Activated CD4-positive, alpha-beta memory T cell treated with anti-CD3 and anti-CD28 coated beads for 36 hours (primary cell): ENCODE measurements at regions not wholly inside any gene's neighbourhood (a gene's known extent, or its start where the extent isn't known, plus 50 kb on each side); places are given as distances from the start of the nearest gene placed in this dataset.
"Not testable (repeated sequence)": the region's sequence is repeated elsewhere in the genome, so short reads cannot be mapped to it uniquely, and the experiment has no call there.

Experiments
- CTCF ChIA-PET: fragments of 350-600 bp; sonication (Branson Sonifier 250); formaldehyde crosslinking; loops from one replicate; lab custom pipeline; 2021; ENCODE audit warnings: antibody characterized with exemption, inconsistent platforms; lab: Charles Lee
- POLR2A ChIA-PET: fragments of 350-600 bp; sonication (Branson Sonifier 250); formaldehyde crosslinking; loops from one replicate; lab custom pipeline; 2021; ENCODE audit warnings: antibody characterized with exemption; lab: Charles Lee
- DNase-seq: peaks from one replicate; pipeline ENCODE4 v3.0.0-alpha.2; 2020
- H3K27ac Mint-ChIP-seq: one replicate; pipeline ENCODE4 v1.8.0; 2021; ENCODE audit warnings: mixed read lengths
- H3K27me3 Mint-ChIP-seq: one replicate; pipeline ENCODE4 v1.8.0; 2021; ENCODE audit warnings: mixed read lengths
- H3K36me3 Mint-ChIP-seq: one replicate; pipeline ENCODE4 v1.8.0; 2021; ENCODE audit warnings: mixed read lengths
- H3K4me1 Mint-ChIP-seq: one replicate; pipeline ENCODE4 v1.8.0; 2021; ENCODE audit warnings: low read depth, mixed read lengths
- H3K4me3 Mint-ChIP-seq: one replicate; pipeline ENCODE4 v1.8.0; 2021; ENCODE audit warnings: mild to moderate bottlenecking, mixed read lengths
- H3K9me3 Mint-ChIP-seq: one replicate; pipeline ENCODE4 v1.8.0; 2021; ENCODE audit warnings: mixed read lengths
- intact Hi-C: fragments of 100-400 bp; cut with micrococcal nuclease; formaldehyde crosslinking; loops from one replicate; pipeline ENCODE4 v1.15.1; 2023

GRCh38 chr2:8610775-8611174 is 71.1 kb upstream of the ID2 start:
- H3K4me3 Mint-ChIP-seq, DNase-seq, intact Hi-C loops, POLR2A ChIA-PET, H3K36me3 Mint-ChIP-seq, H3K27ac Mint-ChIP-seq, H3K9me3 Mint-ChIP-seq, H3K27me3 Mint-ChIP-seq: not testable (repeated sequence)
- peaks cover 33% of the 10 kb centered on the region for H3K4me1 Mint-ChIP-seq
- CTCF ChIA-PET = interaction anchor here (0.6 kb wide), 1 partner anchor 823 kb away, joined by 3 read pairs; no protein-coding TSS in a partner anchor

GRCh38 chr2:8611246-8611645 is 70.6 kb upstream of the ID2 start:
- Mint-ChIP-seq H3K9me3 (peaks cover 9% of the 10 kb centered on the region), H3K27me3 (no peaks in the 10 kb centered on the region), H3K27ac (no peak overlapping the region), H3K4me1 (peaks cover 30% of the 10 kb centered on the region), H3K4me3 (no peak overlapping the region), H3K36me3 (no peaks in the 10 kb centered on the region)
- no peak for DNase-seq
- intact Hi-C loops = no loop called here
- ChIA-PET POLR2A (no interaction called here), CTCF (no interaction called here)

- no peak for DNase-seq
- Mint-ChIP-seq H3K4me1 (peaks cover 26% of the 10 kb centered on the region), H3K4me3 (no peak overlapping the region), H3K9me3 (peaks cover 9% of the 10 kb centered on the region), H3K27ac (no peak overlapping the region), H3K36me3 (no peaks in the 10 kb centered on the region), H3K27me3 (no peaks in the 10 kb centered on the region)
- POLR2A ChIA-PET = no interaction called here
- intact Hi-C loops = no loop called here
- CTCF ChIA-PET = no interaction called here
Observed at GRCh38 chr2:8611700-8612099, 70.2 kb upstream of the ID2 start.

- POLR2A ChIA-PET = no interaction called here
- DNase-seq = no peak
- peaks cover 9% of the 10 kb centered on the region for H3K9me3 Mint-ChIP-seq
Observed at GRCh38 chr2:8612734-8613179, 69.1 kb upstream of the ID2 start.

GRCh38 chr2:8613207-8613999 is 68.5 kb upstream of the ID2 start:
- DNase-seq, H3K36me3 Mint-ChIP-seq, intact Hi-C loops, H3K4me1 Mint-ChIP-seq, H3K27ac Mint-ChIP-seq, H3K4me3 Mint-ChIP-seq, H3K27me3 Mint-ChIP-seq, CTCF ChIA-PET, H3K9me3 Mint-ChIP-seq, POLR2A ChIA-PET: not testable (repeated sequence)

More at GRCh38 chr2:8612734-8613179, 69.1 kb upstream of the ID2 start:
- CTCF ChIA-PET = no interaction called here
- Mint-ChIP-seq H3K27ac (no peak overlapping the region), H3K36me3 (no peaks in the 10 kb centered on the region), H3K4me3 (no peak overlapping the region), H3K27me3 (no peaks in the 10 kb centered on the region), H3K4me1 (peaks cover 16% of the 10 kb centered on the region)
- intact Hi-C loops = no loop called here

GRCh38 chr2:8614646-8615045 is 67.2 kb upstream of the ID2 start:
- H3K36me3 Mint-ChIP-seq = no peaks in the 10 kb centered on the region
- H3K27ac Mint-ChIP-seq = no peak overlapping the region
- no peaks in the 10 kb centered on the region for H3K27me3 Mint-ChIP-seq
- peaks cover 9% of the 10 kb centered on the region for H3K9me3 Mint-ChIP-seq
- DNase-seq = no peak
- no peak overlapping the region for H3K4me3 Mint-ChIP-seq
- ChIA-PET CTCF (no interaction called here), POLR2A (no interaction called here)
- intact Hi-C loops = no loop called here
- no peaks in the 10 kb centered on the region for H3K4me1 Mint-ChIP-seq

GRCh38 chr2:8615252-8615575 is 66.6 kb upstream of the ID2 start:
- Mint-ChIP-seq H3K27ac (no peak overlapping the region), H3K36me3 (no peaks in the 10 kb centered on the region), H3K27me3 (peaks cover 2% of the 10 kb centered on the region), H3K4me1 (no peaks in the 10 kb centered on the region), H3K4me3 (no peak overlapping the region), H3K9me3 (peaks cover 9% of the 10 kb centered on the region)
- ChIA-PET POLR2A (no interaction called here), CTCF (no interaction called here)
- intact Hi-C loops = no loop called here
- no peak for DNase-seq

GRCh38 chr2:8615576-8616281 is 66.1 kb upstream of the ID2 start:
- POLR2A ChIA-PET = interaction anchor here (1.4 kb wide), 1 partner anchor 27 kb away, joined by 3 read pairs; no protein-coding TSS in a partner anchor
- CTCF ChIA-PET = no interaction called here
- Mint-ChIP-seq H3K4me3 (no peak overlapping the region), H3K36me3 (no peaks in the 10 kb centered on the region), H3K27me3 (peaks cover 2% of the 10 kb centered on the region), H3K27ac (no peak overlapping the region), H3K9me3 (peaks cover 4% of the 10 kb centered on the region), H3K4me1 (no peaks in the 10 kb centered on the region)
- intact Hi-C loops = no loop called here
- DNase-seq = no peak

GRCh38 chr2:8617048-8617447 is 64.8 kb upstream of the ID2 start:
- Mint-ChIP-seq H3K4me3 (no peak overlapping the region), H3K9me3 (no peaks in the 10 kb centered on the region), H3K27me3 (peaks cover 2% of the 10 kb centered on the region), H3K36me3 (no peaks in the 10 kb centered on the region), H3K4me1 (no peaks in the 10 kb centered on the region), H3K27ac (no peak overlapping the region)
- POLR2A ChIA-PET = interaction anchor here (1.4 kb wide), 1 partner anchor 26 kb away, joined by 3 read pairs; no protein-coding TSS in a partner anchor
- DNase-seq = no peak
- intact Hi-C loops = no loop called here
- CTCF ChIA-PET = no interaction called here

GRCh38 chr2:8617590-8617989 is 64.3 kb upstream of the ID2 start:
- Mint-ChIP-seq H3K4me3 (no peak overlapping the region), H3K4me1 (no peaks in the 10 kb centered on the region), H3K36me3 (no peaks in the 10 kb centered on the region), H3K27ac (no peak overlapping the region), H3K27me3 (peaks cover 2% of the 10 kb centered on the region), H3K9me3 (no peaks in the 10 kb centered on the region)
- CTCF ChIA-PET = no interaction called here
- DNase-seq = no peak
- intact Hi-C loops = no loop called here
- POLR2A ChIA-PET = no interaction called here

GRCh38 chr2:8619071-8619470 is 62.8 kb upstream of the ID2 start:
- ChIA-PET CTCF (no interaction called here), POLR2A (no interaction called here)
- H3K4me3 Mint-ChIP-seq = no peak overlapping the region
- intact Hi-C loops = no loop called here
- no peaks in the 10 kb centered on the region for H3K9me3 Mint-ChIP-seq
- no peaks in the 10 kb centered on the region for H3K36me3 Mint-ChIP-seq
- no peak for DNase-seq
- H3K4me1 Mint-ChIP-seq = no peaks in the 10 kb centered on the region
- H3K27me3 Mint-ChIP-seq = peaks cover 2% of the 10 kb centered on the region
- no peak overlapping the region for H3K27ac Mint-ChIP-seq

GRCh38 chr2:8620611-8621382 is 61.1 kb upstream of the ID2 start:
- DNase-seq = no peak
- no peak overlapping the region for H3K27ac Mint-ChIP-seq
- intact Hi-C loops = no loop called here
- CTCF ChIA-PET = no interaction called here
- no peaks in the 10 kb centered on the region for H3K36me3 Mint-ChIP-seq
- no peaks in the 10 kb centered on the region for H3K4me1 Mint-ChIP-seq
- POLR2A ChIA-PET = no interaction called here
- peaks cover 2% of the 10 kb centered on the region for H3K27me3 Mint-ChIP-seq
- no peak overlapping the region for H3K4me3 Mint-ChIP-seq
- no peaks in the 10 kb centered on the region for H3K9me3 Mint-ChIP-seq
